ENCODE measurements at regions not wholly inside any gene's neighbourhood (a gene's known extent, or its start where the extent isn't known, plus 50 kb on each side); places are given as distances from the start of the nearest gene placed in this dataset.
"Not testable (repeated sequence)": the region's sequence is repeated elsewhere in the genome, so short reads cannot be mapped to it uniquely, and the experiment has no call there.

DNA sequence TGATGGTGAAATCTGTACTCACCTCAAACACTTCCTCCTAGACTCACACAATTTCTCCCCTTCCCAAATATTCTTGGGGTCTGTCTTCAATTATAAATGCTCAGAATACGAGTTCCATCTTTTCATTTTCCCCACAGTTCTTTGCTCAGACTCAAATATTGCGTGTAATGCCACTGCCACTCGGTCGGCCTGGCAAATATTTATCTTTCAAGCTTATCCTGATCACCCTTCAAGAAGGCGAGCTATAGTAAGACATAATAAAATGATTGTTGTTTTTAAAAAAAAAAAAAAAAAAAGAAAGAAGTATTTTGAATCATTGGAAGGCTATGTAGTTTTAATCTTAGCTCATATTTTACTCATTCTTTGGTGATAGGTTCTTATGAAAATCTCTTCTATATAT lies 824.6 kb upstream of the GBE1 start:
- not testable (repeated sequence) for H3K9me3 ChIP-seq (ENCODE audit: control insufficient read depth, insufficient read depth, low read length); H3K4me1 ChIP-seq (ENCODE audit: control insufficient read depth, insufficient read depth, low read length); H3K36me3 ChIP-seq (ENCODE audit: control insufficient read depth, insufficient read depth, low read length); H3K27me3 ChIP-seq (ENCODE audit: control insufficient read depth, insufficient read depth, low read length); DNase-seq (ENCODE audit: low read depth, low spot score); H3K27ac ChIP-seq (ENCODE audit: low read length); H3K4me3 ChIP-seq (ENCODE audit: low read length)
- no CpG with 5 or more reads among the region's 5 CpGs for WGBS (ENCODE audit: insufficient coverage, insufficient read length)

DNA sequence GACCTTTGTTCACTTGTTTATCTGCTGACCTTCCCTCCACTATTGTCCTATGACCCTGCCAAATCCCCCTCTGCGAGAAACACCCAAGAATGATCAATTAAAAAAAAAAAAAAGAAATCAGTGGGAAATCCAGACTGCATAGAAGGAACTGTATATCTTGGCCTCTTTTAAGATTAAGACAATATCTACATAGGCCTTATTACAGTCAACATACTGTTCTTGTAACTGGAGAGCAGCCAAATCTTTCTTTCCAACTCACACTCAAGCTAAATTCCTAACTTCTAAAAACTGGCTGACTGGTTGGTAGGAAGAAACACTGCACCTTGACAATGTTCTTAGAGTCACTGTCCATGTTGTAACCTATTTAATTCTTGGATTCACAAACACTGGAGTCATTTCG lies 824.1 kb upstream of the GBE1 start:
- H3K4me3 ChIP-seq (ENCODE audit: low read length); H3K4me1 ChIP-seq (ENCODE audit: control insufficient read depth, insufficient read depth, low read length); H3K36me3 ChIP-seq (ENCODE audit: control insufficient read depth, insufficient read depth, low read length); H3K27ac ChIP-seq (ENCODE audit: low read length); H3K27me3 ChIP-seq (ENCODE audit: control insufficient read depth, insufficient read depth, low read length); H3K9me3 ChIP-seq (ENCODE audit: control insufficient read depth, insufficient read depth, low read length); DNase-seq (ENCODE audit: low read depth, low spot score): not testable (repeated sequence)
- WGBS (ENCODE audit: insufficient coverage, insufficient read length) = no CpG with 5 or more reads among the region's 2 CpGs

- not testable (repeated sequence) for H3K36me3 ChIP-seq (ENCODE audit: control insufficient read depth, insufficient read depth, low read length); H3K27ac ChIP-seq (ENCODE audit: low read length); H3K9me3 ChIP-seq (ENCODE audit: control insufficient read depth, insufficient read depth, low read length); H3K4me1 ChIP-seq (ENCODE audit: control insufficient read depth, insufficient read depth, low read length); H3K4me3 ChIP-seq (ENCODE audit: low read length); H3K27me3 ChIP-seq (ENCODE audit: control insufficient read depth, insufficient read depth, low read length); DNase-seq (ENCODE audit: low read depth, low spot score)
- WGBS (ENCODE audit: insufficient coverage, insufficient read length) = no CpG with 5 or more reads among the region's 27 CpGs
Measured at GRCh38 chr3:82584861-82585260, 823.4 kb upstream of the GBE1 start.

GRCh38 chr3:82584415-82584814 lies 823.0 kb upstream of the GBE1 start:
- not testable (repeated sequence) for DNase-seq (ENCODE audit: low read depth, low spot score); H3K4me3 ChIP-seq (ENCODE audit: low read length); H3K9me3 ChIP-seq (ENCODE audit: control insufficient read depth, insufficient read depth, low read length); H3K36me3 ChIP-seq (ENCODE audit: control insufficient read depth, insufficient read depth, low read length); H3K27me3 ChIP-seq (ENCODE audit: control insufficient read depth, insufficient read depth, low read length); H3K4me1 ChIP-seq (ENCODE audit: control insufficient read depth, insufficient read depth, low read length); H3K27ac ChIP-seq (ENCODE audit: low read length)
- WGBS (ENCODE audit: insufficient coverage, insufficient read length) = no CpG with 5 or more reads among the region's 25 CpGs

- no peak for DNase-seq (ENCODE audit: low read depth, low spot score)
- Histone ChIP-seq H3K4me1 (ENCODE audit: control insufficient read depth, insufficient read depth, low read length) (no peaks in the 10 kb centered on the region), H3K9me3 (ENCODE audit: control insufficient read depth, insufficient read depth, low read length) (no peaks in the 10 kb centered on the region), H3K36me3 (ENCODE audit: control insufficient read depth, insufficient read depth, low read length) (no peaks in the 10 kb centered on the region), H3K27me3 (ENCODE audit: control insufficient read depth, insufficient read depth, low read length) (no peaks in the 10 kb centered on the region), H3K4me3 (ENCODE audit: low read length) (no peak overlapping the region), H3K27ac (ENCODE audit: low read length) (no peak overlapping the region)
- WGBS (ENCODE audit: insufficient coverage, insufficient read length) = no CpG with 5 or more reads among the region's 3 CpGs
Measured at GRCh38 chr3:82581350-82581749, 819.9 kb upstream of the GBE1 start.

DNA sequence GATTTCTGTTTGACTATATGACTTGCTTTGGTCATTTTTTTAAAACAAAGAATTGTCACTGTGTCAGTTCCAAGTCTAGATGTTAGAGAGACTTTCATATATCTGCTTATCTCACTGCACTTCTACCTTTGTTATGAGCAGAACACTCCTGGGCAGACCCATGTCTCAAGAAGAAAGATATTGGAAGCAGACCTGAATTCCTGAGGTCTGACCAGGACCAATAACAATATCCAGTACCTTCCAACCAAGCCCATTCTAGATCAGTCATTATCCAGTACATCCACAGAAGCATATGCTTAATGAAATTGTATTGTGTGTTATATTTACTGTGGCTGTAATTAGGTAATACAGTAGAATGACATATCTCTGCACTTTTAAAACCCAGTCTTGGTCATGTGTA lies 811.3 kb upstream of the GBE1 start:
- H3K4me3 ChIP-seq (ENCODE audit: low read length) = no peak overlapping the region
- H3K4me1 ChIP-seq (ENCODE audit: control insufficient read depth, insufficient read depth, low read length) = no peaks in the 10 kb centered on the region
- no peak for DNase-seq (ENCODE audit: low read depth, low spot score)
- H3K9me3 ChIP-seq (ENCODE audit: control insufficient read depth, insufficient read depth, low read length) = no peaks in the 10 kb centered on the region
- H3K27me3 ChIP-seq (ENCODE audit: control insufficient read depth, insufficient read depth, low read length) = no peaks in the 10 kb centered on the region
- no peak overlapping the region for H3K27ac ChIP-seq (ENCODE audit: low read length)
- no peaks in the 10 kb centered on the region for H3K36me3 ChIP-seq (ENCODE audit: control insufficient read depth, insufficient read depth, low read length)

GRCh38 chr3:82568776-82569338 lies 807.4 kb upstream of the GBE1 start:
- no peaks in the 10 kb centered on the region for H3K27me3 ChIP-seq (ENCODE audit: control insufficient read depth, insufficient read depth, low read length)
- no peak overlapping the region for H3K4me3 ChIP-seq (ENCODE audit: low read length)
- no CpG with 5 or more reads among the region's 3 CpGs for WGBS (ENCODE audit: insufficient coverage, insufficient read length)
- H3K9me3 ChIP-seq (ENCODE audit: control insufficient read depth, insufficient read depth, low read length) = no peaks in the 10 kb centered on the region
- DNase-seq (ENCODE audit: low read depth, low spot score) = no peak
- no peaks in the 10 kb centered on the region for H3K4me1 ChIP-seq (ENCODE audit: control insufficient read depth, insufficient read depth, low read length)
- H3K36me3 ChIP-seq (ENCODE audit: control insufficient read depth, insufficient read depth, low read length) = no peaks in the 10 kb centered on the region
- H3K27ac ChIP-seq (ENCODE audit: low read length) = no peak overlapping the region

DNA sequence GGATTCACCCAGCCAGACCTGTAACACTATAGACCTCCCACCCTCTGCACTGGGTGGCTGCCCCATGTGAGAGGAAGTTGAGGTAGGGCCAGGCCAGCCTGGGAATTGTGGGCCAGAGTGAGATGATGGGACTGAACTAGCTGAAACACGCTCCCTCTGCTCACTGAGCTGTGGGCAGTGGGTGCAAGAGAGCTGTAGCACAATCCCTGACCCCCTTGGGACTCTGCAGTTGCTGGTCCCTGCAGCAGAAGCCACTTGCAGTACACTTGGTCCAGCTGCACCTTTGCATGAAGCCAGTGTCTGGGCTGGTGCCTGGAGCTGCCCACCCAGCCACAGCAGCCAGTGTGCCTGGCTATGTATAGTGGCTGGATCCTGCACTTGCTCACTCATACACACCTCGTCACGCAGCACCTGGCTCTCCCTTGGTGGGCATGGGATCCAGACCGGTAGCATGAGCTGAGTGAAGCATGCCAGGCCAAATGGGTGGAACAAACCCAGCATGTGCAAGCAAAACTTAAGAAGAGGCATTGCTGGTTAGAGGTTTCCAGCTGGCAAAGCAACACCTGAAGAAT lies 805.7 kb upstream of the GBE1 start:
- Histone ChIP-seq H3K4me1 (ENCODE audit: control insufficient read depth, insufficient read depth, low read length) (no peaks in the 10 kb centered on the region), H3K36me3 (ENCODE audit: control insufficient read depth, insufficient read depth, low read length) (no peaks in the 10 kb centered on the region), H3K9me3 (ENCODE audit: control insufficient read depth, insufficient read depth, low read length) (no peaks in the 10 kb centered on the region), H3K4me3 (ENCODE audit: low read length) (no peak overlapping the region), H3K27me3 (ENCODE audit: control insufficient read depth, insufficient read depth, low read length) (no peaks in the 10 kb centered on the region), H3K27ac (ENCODE audit: low read length) (no peak overlapping the region)
- DNase-seq (ENCODE audit: low read depth, low spot score) = no peak
- no CpG with 5 or more reads among the region's 4 CpGs for WGBS (ENCODE audit: insufficient coverage, insufficient read length)

DNA sequence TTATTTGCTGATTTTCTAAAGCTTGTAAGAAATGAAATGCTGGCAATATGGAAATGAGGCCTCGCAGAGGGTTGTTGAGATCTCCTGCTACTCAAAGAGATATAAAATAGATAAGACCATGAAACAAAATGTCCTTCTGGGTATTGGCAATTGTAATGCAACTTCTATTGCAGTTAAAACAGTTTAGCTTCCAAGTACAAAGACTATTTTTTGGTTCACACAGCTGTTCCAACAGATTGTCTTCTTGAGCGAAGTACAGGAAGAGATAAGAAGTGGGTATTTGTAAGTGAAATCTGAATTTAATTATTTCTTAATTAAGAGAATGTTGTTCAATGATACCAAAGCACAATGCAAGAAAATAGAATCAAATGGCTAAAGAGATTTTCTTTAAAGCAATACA lies 801.5 kb upstream of the GBE1 start:
- Histone ChIP-seq H3K27me3 (ENCODE audit: control insufficient read depth, insufficient read depth, low read length) (no peaks in the 10 kb centered on the region), H3K9me3 (ENCODE audit: control insufficient read depth, insufficient read depth, low read length) (no peaks in the 10 kb centered on the region), H3K27ac (ENCODE audit: low read length) (no peak overlapping the region), H3K4me3 (ENCODE audit: low read length) (no peak overlapping the region), H3K36me3 (ENCODE audit: control insufficient read depth, insufficient read depth, low read length) (no peaks in the 10 kb centered on the region), H3K4me1 (ENCODE audit: control insufficient read depth, insufficient read depth, low read length) (no peaks in the 10 kb centered on the region; the same call in 1 of the 2 replicates)
- WGBS (ENCODE audit: insufficient coverage, insufficient read length) = no CpG with 5 or more reads among the region's 2 CpGs
- DNase-seq (ENCODE audit: low read depth, low spot score) = no peak

GRCh38 chr3:82561784-82562183 lies 800.3 kb upstream of the GBE1 start:
- WGBS (ENCODE audit: insufficient coverage, insufficient read length) = no CpG with 5 or more reads among the region's 2 CpGs
- no peak overlapping the region for H3K27ac ChIP-seq (ENCODE audit: low read length)
- no peaks in the 10 kb centered on the region for H3K9me3 ChIP-seq (ENCODE audit: control insufficient read depth, insufficient read depth, low read length)
- H3K27me3 ChIP-seq (ENCODE audit: control insufficient read depth, insufficient read depth, low read length) = no peaks in the 10 kb centered on the region
- H3K36me3 ChIP-seq (ENCODE audit: control insufficient read depth, insufficient read depth, low read length) = no peaks in the 10 kb centered on the region
- H3K4me3 ChIP-seq (ENCODE audit: low read length) = no peak overlapping the region
- DNase-seq (ENCODE audit: low read depth, low spot score) = no peak
- no peaks in the 10 kb centered on the region; the same call in 1 of the 2 replicates for H3K4me1 ChIP-seq (ENCODE audit: control insufficient read depth, insufficient read depth, low read length)

DNA sequence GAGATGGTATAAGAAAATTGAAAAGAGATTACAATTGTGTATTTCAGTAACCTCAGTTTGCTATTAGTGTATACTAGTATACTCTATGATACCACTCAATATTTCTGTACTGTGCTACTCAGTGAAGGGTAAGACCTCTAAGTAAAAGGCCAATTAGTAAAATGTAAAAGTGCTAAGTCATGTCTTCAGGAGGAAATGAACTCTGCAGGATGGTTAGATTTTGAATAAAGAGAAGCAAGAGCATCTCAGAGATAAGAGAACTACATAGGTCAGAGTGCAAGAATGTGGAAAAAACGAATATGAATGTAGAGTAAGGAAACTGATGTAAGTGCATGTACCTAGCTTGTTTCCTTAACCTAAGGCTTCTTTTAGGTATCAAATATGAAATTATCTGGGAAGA lies 796.6 kb upstream of the GBE1 start:
- Histone ChIP-seq H3K9me3 (ENCODE audit: control insufficient read depth, insufficient read depth, low read length) (no peaks in the 10 kb centered on the region), H3K27me3 (ENCODE audit: control insufficient read depth, insufficient read depth, low read length) (no peaks in the 10 kb centered on the region), H3K27ac (ENCODE audit: low read length) (no peak overlapping the region), H3K4me3 (ENCODE audit: low read length) (no peak overlapping the region), H3K4me1 (ENCODE audit: control insufficient read depth, insufficient read depth, low read length) (no peaks in the 10 kb centered on the region; the same call in 1 of the 2 replicates), H3K36me3 (ENCODE audit: control insufficient read depth, insufficient read depth, low read length) (no peaks in the 10 kb centered on the region)
- no CpG with 5 or more reads among the region's 1 CpG for WGBS (ENCODE audit: insufficient coverage, insufficient read length)
- DNase-seq (ENCODE audit: low read depth, low spot score) = no peak
